ENCODE measurements at regions not wholly inside any gene's neighbourhood (a gene's known extent, or its start where the extent isn't known, plus 50 kb on each side); places are given as distances from the start of the nearest gene placed in this dataset.

GRCh38 chr1:39085174-39085573, 59.0 kb downstream of the NDUFS5 start:
- Histone ChIP-seq H4K20me1 (no peaks in the 10 kb centered on the region), H3K4me2 (peak overlapping the region; percentile 85), H3K4me1 (peaks cover 79% of the 10 kb centered on the region), H3K9ac (no peak overlapping the region), H3K27ac (no peak overlapping the region), H3K36me3 (no peaks in the 10 kb centered on the region), H3K27me3 (peaks cover 33% of the 10 kb centered on the region), H3K4me3 (no peak overlapping the region), H3K9me3 (no peaks in the 10 kb centered on the region)
- no peak for TF ChIP-seq Cebpa-rat (IDR thresholded peaks at IDR 0.05)

- no peak for TF ChIP-seq Cebpa-rat (IDR thresholded peaks at IDR 0.05)
- peaks cover 22% of the 10 kb centered on the region for H3K27me3 ChIP-seq
- H3K36me3 ChIP-seq, result no peaks in the 10 kb centered on the region
- H3K9ac ChIP-seq, result peak overlapping the region; percentile 75
- peaks cover 91% of the 10 kb centered on the region for H3K4me1 ChIP-seq
- H3K9me3 ChIP-seq, result no peaks in the 10 kb centered on the region
- H3K4me3 ChIP-seq, result peak overlapping the region; percentile 50
- peak overlapping the region; percentile 87 for H3K27ac ChIP-seq
- H4K20me1 ChIP-seq, result no peaks in the 10 kb centered on the region
- H3K4me2 ChIP-seq, result peak overlapping the region; percentile 85
These were observed 60.2 kb downstream of the NDUFS5 start for GRCh38 chr1:39086386-39086785.

- Histone ChIP-seq H3K4me3 (peak overlapping the region; percentile 50), H3K27ac (peak overlapping the region; percentile 87), H3K27me3 (peaks cover 16% of the 10 kb centered on the region), H3K4me1 (peaks cover 96% of the 10 kb centered on the region), H3K9me3 (no peaks in the 10 kb centered on the region), H3K4me2 (peak overlapping the region; percentile 85), H3K9ac (peak overlapping the region; percentile 75), H4K20me1 (no peaks in the 10 kb centered on the region), H3K36me3 (no peaks in the 10 kb centered on the region)
- no peak for TF ChIP-seq Cebpa-rat (IDR thresholded peaks at IDR 0.05)
These were observed 60.8 kb downstream of the NDUFS5 start for GRCh38 chr1:39086865-39087409.

- H3K9me3 ChIP-seq, result no peaks in the 10 kb centered on the region
- H3K4me1 ChIP-seq, result peaks cover 96% of the 10 kb centered on the region
- H3K4me2 ChIP-seq, result peak overlapping the region; percentile 85
- H3K36me3 ChIP-seq, result no peaks in the 10 kb centered on the region
- H3K27me3 ChIP-seq, result peaks cover 11% of the 10 kb centered on the region
- H4K20me1 ChIP-seq, result no peaks in the 10 kb centered on the region
- TF ChIP-seq Cebpa-rat (IDR thresholded peaks at IDR 0.05), result no peak
- H3K27ac ChIP-seq, result peak overlapping the region; percentile 87
- peak overlapping the region; percentile 75 for H3K9ac ChIP-seq
- peak overlapping the region; percentile 50 for H3K4me3 ChIP-seq
These were observed 61.3 kb downstream of the NDUFS5 start for GRCh38 chr1:39087435-39087834.

DNA sequence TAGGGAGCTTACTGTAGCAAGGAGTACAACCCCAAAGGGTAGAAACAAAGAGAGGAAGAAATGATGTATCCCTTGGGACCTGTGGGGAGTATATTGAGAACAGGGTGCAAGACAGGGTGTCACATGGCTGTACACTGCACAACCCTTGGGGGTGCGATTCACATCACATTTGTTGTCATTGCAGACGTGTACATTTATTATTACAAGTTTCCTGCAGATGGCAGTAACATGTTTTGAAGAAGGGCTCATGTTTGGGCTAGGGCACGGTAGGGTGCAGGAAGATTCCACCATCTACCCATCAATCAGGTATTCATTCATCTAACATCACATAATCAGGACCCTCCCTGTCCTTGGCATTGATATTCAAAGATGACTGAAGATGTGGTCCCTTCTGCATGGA, 62.5 kb downstream of the NDUFS5 start:
- Histone ChIP-seq H3K4me1 (peaks cover 89% of the 10 kb centered on the region), H4K20me1 (no peaks in the 10 kb centered on the region), H3K36me3 (no peaks in the 10 kb centered on the region), H3K4me3 (no peak overlapping the region), H3K9me3 (no peaks in the 10 kb centered on the region), H3K27ac (peak overlapping the region; percentile 87), H3K9ac (no peak overlapping the region), H3K27me3 (no peaks in the 10 kb centered on the region), H3K4me2 (peak overlapping the region; percentile 85)
- no peak for TF ChIP-seq Cebpa-rat (IDR thresholded peaks at IDR 0.05)

DNA sequence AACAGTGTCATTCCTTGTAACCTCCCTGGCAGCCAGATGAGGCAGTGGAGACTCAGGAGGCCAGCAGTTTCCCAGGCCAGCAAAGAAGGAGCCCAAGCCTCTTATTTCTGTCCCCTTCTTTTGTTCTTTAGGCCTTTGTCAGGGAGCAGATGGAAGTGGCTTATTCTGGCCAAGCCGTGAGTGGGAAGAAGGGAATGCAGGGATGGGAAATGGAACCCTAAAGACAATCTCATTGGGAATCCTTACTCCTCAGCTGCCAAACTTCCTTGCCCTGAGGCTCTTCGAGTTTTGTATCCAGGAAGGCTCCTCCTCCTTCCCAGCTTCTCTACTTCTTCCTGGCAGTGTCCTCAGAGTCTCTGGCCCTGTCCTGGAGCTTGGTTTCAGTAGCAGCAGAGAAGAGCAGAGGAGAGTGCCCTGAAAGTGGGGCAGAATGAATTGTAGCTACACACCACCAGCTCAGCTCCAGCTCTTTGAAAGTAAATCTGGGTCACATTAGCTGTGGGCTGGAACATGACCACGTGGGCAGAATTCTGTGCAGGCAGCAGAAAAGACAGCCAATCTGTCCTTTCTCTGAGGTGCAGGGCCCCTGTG, 63.9 kb downstream of the NDUFS5 start:
- H3K4me1 ChIP-seq, result peaks cover 78% of the 10 kb centered on the region
- H3K27ac ChIP-seq, result peak overlapping the region; percentile 67
- no peaks in the 10 kb centered on the region for H3K27me3 ChIP-seq
- no peak for TF ChIP-seq Cebpa-rat (IDR thresholded peaks at IDR 0.05)
- H3K36me3 ChIP-seq, result no peaks in the 10 kb centered on the region
- H3K4me3 ChIP-seq, result no peak overlapping the region
- H3K4me2 ChIP-seq, result peak overlapping the region; percentile 85
- no peaks in the 10 kb centered on the region for H4K20me1 ChIP-seq
- H3K9ac ChIP-seq, result peak overlapping the region; percentile 25; the same call in 1 of the 2 replicates
- H3K9me3 ChIP-seq, result no peaks in the 10 kb centered on the region

- TF ChIP-seq Cebpa-rat (IDR thresholded peaks at IDR 0.05), result no peak
- no peaks in the 10 kb centered on the region for H3K27me3 ChIP-seq
- H3K4me2 ChIP-seq, result peak overlapping the region; percentile 85
- H3K36me3 ChIP-seq, result no peaks in the 10 kb centered on the region
- peaks cover 69% of the 10 kb centered on the region for H3K4me1 ChIP-seq
- H3K27ac ChIP-seq, result peak overlapping the region; percentile 67
- H4K20me1 ChIP-seq, result no peaks in the 10 kb centered on the region
- H3K9me3 ChIP-seq, result no peaks in the 10 kb centered on the region
- peak overlapping the region; percentile 25; the same call in 1 of the 2 replicates for H3K9ac ChIP-seq
- no peak overlapping the region for H3K4me3 ChIP-seq
These were observed 64.7 kb downstream of the NDUFS5 start for GRCh38 chr1:39090757-39091380.

DNA sequence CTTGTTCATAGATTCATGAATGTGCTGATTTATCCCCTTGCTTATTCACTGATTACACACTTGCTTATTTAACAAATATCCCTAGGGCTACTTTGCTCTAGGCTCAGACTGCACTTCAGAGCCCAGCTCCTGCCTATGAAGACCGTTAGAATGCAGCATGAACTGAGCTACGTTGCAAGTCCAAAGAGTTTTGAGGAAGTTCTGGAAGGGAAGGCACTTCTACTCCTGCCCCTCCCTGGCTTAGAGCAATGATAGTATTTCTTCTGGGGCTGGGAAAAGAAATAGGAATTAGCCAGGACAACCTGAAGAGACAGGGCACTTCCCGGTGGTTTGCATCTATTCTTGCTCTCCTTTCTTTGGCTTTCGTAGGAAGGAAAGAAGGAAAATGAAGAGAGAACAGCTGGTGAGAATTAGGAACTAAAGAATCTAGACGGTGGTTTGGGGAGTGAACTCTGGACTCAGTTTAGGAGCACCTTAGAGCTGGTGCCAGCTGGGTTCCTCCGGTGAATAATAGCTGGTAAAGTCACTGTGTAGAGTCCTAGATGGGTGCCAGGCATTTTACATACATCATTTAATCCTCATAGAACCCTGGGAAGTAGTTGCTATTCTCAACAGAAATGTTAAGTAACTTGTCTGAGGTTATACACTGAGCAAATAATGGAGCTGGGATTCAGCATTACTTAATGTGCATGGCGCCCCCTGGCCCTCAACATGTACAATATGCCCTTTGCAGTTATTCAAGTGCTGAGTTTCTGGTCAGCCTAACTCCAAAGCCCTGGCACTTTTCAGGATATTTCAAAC, 65.9 kb downstream of the NDUFS5 start:
- H3K27me3 ChIP-seq, result no peaks in the 10 kb centered on the region
- H3K9me3 ChIP-seq, result no peaks in the 10 kb centered on the region
- no peak overlapping the region; the same call in 1 of the 2 replicates for H3K4me2 ChIP-seq
- H3K36me3 ChIP-seq, result no peaks in the 10 kb centered on the region
- H3K4me1 ChIP-seq, result peaks cover 57% of the 10 kb centered on the region
- no peak overlapping the region for H3K9ac ChIP-seq
- no peak overlapping the region for H3K4me3 ChIP-seq
- no peaks in the 10 kb centered on the region for H4K20me1 ChIP-seq
- H3K27ac ChIP-seq, result no peak overlapping the region
- TF ChIP-seq Cebpa-rat (IDR thresholded peaks at IDR 0.05), result no peak

GRCh38 chr1:39094685-39095084, 68.5 kb downstream of the NDUFS5 start:
- H4K20me1 ChIP-seq, result no peaks in the 10 kb centered on the region
- no peaks in the 10 kb centered on the region for H3K27me3 ChIP-seq
- H3K4me1 ChIP-seq, result peaks cover 52% of the 10 kb centered on the region
- H3K9me3 ChIP-seq, result no peaks in the 10 kb centered on the region
- no peak overlapping the region for H3K4me3 ChIP-seq
- H3K36me3 ChIP-seq, result no peaks in the 10 kb centered on the region
- TF ChIP-seq Cebpa-rat (IDR thresholded peaks at IDR 0.05), result no peak
- no peak overlapping the region for H3K4me2 ChIP-seq
- no peak overlapping the region for H3K9ac ChIP-seq
- H3K27ac ChIP-seq, result no peak overlapping the region
